ENCODE measurements at regions not wholly inside any gene's neighbourhood (a gene's known extent, or its start where the extent isn't known, plus 50 kb on each side); places are given as distances from the start of the nearest gene placed in this dataset.

GRCh38 chr18:44213293-44213692 is 467.4 kb upstream of the SETBP1 start:
- TF ChIP-seq POLR2A (IDR thresholded peaks at IDR 0.05) (no peak), CTCF (IDR thresholded peaks at IDR 0.05) (no peak), POLR2AphosphoS5 (IDR thresholded peaks at IDR 0.05) (no peak), EP300 (IDR thresholded peaks at IDR 0.05; ENCODE audit: low read depth) (no peak)

Data from transverse colon (tissue), 4 donors.